GM21786 (cell line): ENCODE measurements at regions not wholly inside any gene's neighbourhood (a gene's known extent, or its start where the extent isn't known, plus 50 kb on each side); places are given as distances from the start of the nearest gene placed in this dataset.
A peak's percentile ranks its signal among the peaks of the same experiment; 100 is the strongest.
"Not testable (repeated sequence)": the region's sequence is repeated elsewhere in the genome, so short reads cannot be mapped to it uniquely, and the experiment has no call there.

Experiments used
- ATAC-seq: cut with Tn5 transposase; IDR thresholded peaks from one replicate; pipeline ENCODE4 v1.9.1; 2021; ENCODE audit not compliant: unreplicated experiment

DNA sequence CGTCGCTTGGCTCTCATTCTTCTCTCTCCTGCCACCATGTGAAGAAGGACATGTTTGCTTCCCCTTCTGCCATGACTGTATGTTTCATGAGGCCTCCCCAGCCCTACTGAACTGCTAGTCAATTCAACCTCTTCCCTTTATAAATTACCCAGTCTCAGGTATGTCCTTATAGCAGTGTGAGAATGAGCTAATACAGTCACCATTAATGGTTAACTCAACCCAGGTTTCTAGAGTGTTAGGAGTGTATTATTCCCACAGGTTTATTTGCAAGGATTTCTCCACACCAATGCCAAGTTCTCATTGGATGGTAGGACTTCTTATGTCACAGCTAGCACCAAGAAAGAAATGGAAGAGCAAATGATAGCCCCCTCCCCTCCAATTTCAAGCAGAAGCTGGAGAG, 71.9 kb downstream of the DYNAP start:
- ATAC-seq = no peak

DNA sequence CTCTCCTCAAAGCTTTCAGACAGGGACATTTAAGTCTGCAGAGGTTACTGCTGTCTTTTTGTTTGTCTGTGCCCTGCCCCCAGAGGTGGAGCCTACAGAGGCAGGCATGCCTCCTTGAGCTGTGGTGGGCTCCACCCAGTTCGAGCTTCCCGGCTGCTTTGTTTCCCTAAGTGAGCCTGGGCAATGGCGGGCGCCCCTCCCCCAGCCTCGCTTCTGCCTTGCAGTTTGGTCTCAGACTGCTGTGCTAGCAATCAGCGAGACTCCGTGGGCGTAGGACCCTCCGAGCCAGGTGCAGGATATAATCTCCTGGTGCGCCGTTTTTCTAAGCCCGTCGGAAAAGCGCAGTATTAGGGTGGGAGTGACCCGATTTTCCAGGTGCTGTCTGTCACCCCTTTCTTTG, 78.7 kb downstream of the DYNAP start:
- not testable (repeated sequence) for ATAC-seq

DNA sequence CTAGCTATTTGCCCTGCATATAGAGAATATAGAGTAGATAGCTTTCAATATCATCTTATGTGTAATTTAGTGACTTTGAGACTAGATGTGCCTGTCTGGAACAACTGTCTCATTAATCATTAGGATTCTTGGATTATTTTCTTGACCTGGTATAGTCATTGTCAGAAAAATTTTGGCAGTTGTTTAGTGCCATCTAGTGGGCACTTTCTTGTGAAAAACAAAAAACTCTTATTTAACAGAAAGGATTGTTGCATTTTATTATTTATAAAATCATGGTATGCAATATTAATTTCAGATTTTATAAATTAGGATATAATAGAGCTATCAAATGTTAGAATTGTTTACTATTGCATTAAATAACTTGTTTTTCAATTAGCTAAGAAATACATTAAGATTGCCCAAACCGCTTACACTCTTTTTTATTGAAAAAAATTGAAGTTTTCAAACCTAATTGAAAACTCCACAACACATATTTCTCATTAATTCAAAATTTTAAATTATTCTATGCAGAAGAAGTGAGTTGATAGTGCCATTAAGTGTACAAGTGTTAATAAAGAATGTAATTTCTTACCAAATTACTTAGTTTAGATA, 80.3 kb downstream of the DYNAP start:
- ATAC-seq = no peak

DNA sequence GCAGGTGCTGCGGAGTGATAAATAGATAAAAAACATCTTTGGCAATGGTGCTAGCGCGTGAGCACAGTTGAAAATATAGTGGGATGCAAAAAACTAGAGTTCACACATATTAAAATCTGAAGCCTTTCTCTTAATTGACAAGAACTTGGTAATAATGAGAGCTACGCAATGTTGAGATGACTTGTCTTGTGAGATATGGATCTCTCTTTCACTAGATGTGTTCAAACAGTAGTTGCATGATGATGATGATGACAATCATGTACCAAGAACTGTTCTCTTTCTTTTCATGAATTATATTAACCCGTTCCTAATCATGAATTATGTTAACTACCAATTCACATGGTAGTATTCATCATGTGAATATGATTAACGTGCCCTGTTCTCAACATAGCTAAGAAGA, 81.1 kb downstream of the DYNAP start:
- no peak for ATAC-seq

DNA sequence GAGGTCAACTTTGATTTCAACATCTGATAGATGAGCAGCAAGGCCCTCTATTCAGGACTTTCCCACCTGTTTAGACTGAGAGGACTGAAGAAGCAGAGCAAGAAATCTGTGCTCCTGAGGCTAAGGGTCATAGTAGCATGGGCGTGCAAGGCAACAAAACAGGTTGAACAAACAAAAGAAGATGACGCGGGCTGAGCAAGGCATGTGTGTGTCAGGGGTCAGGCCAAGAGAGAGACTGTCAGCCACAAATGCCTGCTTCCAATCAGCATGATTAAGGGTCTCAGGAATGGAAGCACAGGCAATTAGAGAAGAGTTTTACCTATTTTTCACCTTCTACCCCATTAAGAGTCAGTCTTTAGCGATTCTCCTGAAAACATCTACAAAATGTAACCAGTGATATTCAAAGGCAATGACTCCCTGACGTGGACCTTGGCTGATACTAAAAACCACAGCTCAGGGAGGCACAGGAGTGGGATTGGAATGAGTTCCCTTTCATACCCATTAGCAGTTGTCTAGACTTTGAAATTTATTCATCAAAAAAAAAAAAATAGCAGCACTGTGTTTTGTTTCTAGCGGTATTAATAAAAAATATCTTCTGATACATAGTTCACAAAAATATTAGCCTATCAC, 81.9 kb downstream of the DYNAP start:
- ATAC-seq = no peak

DNA sequence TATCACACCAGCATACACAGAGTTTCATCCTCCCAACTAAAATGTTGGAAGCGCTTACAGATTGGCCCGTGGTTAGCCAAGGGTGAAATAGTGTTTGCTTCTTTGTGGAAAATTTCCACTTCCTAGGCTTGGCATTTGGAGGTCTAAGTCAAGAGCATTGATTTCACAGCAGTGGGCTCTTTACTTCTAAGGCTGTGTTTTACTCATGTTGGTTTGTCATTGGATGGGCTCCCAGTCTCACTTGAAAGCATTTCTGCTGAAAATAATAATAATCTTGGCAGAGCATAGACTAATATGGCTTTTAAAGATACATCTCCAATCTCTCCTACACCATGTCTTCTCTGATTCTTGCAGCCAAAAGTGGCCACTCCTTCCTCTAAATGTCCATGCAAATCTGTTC, 82.9 kb downstream of the DYNAP start:
- ATAC-seq = no peak

DNA sequence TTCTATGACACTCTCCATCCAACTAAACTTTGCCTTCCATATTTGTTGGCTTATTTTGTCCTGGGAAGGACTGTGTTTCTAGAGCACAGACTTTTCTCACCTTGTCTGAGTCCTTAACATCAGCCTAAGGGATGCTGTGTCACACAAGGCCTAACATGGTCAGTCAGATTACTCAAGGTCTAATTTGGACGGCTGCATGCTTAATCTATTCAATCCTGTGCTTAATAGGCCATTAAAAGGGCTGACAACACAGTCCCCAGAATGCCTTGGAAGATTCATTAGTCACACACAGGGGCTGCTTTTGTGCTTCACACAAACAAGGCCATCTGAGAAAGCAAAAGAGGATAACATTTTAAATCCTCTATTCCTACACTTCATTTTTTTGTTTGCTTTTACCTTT, 84.0 kb downstream of the DYNAP start:
- no peak for ATAC-seq

DNA sequence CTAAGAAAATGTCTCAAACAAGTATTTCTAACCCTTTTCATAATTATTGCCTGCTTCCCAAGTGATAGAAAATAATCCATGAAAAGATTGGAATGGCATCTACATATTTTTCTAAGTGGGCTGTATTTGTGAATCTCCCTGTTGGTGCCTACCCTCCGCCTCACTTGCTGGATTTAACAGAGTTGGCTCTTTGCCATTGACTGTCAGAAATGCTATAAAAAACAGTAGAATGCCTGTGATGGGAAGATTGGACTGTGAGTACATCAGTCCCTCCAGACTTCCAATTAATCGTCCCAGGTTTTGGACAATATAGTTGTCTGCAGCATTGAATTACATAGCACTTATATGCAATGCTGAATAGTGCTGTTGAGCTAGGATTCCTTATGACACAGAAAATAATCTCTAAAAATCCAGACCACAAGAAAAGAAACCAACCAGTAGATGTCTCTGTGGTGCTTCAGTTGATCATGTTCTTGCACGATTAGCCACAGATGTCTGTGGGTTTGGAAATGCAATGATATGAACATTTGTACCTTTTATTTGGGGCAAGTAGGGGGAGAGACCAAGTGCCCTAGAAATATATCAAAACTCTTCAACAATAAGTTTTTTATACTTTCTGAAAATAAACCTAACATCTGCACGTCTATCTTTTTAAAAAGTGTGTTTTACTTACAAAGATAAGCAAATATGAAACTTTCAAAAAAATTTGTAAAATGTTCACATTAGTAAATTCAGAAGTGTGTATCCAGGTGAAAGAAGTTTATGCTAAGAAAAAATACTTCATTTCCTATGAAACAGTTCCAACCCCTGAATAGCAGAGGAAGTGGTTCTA, 88.5 kb downstream of the DYNAP start:
- ATAC-seq = peak; percentile 74

DNA sequence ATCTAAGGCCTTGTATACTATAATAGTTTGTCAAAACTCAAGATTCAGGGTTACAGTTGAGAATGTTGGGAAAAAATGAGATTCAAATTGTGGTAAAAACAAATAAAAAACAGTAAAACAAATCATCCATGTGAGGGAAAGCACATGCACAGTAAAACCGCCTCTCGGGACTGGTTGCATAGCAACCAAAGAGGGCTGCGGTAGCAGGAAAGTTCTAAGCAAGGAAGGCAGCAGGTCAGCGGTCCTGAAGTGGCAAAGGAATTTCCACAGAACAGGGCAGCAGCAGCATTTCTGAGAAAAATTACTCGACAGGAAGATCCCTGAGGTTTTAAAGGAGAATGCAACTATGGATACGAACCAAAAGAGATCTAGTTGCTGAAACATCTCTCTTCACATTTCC, 93.7 kb downstream of the DYNAP start:
- no peak for ATAC-seq

DNA sequence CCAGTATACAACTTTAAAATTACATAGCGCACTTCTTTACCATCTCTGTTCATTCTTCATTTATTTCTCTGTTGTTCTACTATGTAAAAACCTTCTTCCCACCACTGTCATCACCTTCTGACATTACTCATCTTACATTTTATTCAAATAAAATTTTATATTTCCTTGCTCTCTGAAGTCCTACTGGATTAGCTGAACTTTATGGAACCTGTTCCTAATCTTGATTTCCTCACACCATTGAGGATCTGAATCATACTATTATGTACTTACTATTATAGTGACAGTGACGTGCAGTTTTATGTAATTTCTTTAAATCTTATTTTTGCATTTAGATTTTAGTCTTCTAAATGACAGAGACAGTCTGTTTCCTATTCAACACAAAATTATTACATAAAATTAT, 98.3 kb downstream of the DYNAP start:
- ATAC-seq = no peak

DNA sequence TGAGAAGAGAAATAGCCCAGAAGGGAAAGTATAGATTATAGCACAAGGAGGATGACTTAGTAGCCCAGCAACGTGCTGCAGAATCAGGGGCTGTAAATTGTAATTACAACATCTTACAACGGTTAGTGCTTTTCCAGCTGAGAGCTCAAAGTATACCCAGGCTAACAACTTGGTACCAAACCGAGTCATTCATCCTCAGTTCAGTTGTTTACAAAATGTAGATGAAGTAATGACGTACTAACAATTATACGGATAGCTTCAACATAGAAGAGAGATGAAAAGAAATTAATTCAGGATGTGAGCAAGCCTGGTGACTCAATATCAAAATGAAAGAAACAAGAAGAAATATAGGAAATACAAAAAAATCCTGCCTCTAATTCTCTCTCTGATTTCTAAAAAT, 99.2 kb downstream of the DYNAP start:
- no peak for ATAC-seq

DNA sequence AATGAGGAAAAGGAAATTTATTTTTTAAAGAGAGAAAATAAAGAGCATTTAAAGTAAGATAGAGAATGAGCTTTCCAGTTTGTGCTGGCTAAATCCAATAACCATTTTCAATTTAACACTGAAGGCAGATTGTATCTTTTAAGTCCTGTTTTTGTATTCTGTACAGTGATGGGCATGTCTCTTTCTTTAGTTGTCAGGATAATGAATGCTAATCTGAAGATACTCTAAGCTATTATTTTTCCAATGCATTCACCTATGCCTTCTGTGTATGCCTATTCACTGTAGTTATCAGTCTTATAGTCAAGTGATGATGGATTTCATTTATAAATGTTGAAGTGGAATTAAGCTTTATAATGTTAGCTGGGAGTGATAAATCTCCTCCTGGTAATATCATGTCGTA, 101.4 kb downstream of the DYNAP start:
- ATAC-seq = no peak

DNA sequence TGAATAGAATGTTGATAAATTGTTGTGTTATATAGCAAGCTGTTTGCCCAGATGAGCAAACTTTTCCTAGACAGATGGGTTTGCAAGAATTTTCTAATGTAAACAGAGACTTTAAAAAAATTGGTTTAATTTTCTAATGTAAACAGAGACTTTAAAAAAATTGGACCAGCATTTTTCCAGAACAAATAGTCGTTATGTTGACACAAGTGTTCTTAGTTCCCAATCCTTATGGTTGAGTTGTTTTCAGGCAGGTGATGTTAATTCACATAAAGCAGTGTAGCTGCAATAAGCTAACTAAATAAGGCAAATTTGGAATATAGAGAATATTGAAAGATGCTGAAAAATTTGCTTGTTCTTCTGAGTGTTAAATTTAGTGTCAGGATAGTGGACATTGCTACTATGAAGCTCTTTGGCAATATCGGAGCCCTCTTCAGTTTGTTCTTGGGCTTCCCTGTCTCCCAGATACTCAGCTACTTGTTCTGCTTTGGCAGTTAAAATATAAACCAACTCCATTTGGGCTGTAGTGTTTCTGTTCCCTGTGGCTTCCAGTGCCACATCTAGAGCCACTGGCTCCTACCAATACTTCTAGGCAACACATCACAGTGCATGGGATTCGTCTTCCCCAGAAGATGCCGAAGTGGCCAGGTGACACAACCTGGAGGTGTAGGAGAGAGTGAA, 105.7 kb downstream of the DYNAP start:
- no peak for ATAC-seq

DNA sequence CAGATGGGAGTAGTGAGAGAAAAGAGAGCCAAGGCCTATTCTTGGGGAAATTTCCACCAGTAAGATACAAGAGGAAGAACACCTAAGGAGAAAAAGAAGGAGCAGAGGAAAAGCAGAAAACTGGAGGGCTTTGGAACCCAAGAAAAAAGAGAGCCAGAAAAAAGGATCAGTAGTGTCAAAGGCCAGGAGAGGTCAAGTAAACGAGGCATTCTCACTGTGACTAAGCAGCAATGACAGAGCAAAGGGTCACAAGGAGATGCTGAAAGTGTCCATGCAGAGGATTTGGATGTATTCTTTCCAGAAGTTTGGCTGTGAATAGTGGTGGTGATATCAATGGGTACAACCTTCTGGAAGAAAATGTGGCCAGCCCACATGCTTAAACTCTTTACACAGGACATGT, 109.5 kb downstream of the DYNAP start:
- no peak for ATAC-seq

DNA sequence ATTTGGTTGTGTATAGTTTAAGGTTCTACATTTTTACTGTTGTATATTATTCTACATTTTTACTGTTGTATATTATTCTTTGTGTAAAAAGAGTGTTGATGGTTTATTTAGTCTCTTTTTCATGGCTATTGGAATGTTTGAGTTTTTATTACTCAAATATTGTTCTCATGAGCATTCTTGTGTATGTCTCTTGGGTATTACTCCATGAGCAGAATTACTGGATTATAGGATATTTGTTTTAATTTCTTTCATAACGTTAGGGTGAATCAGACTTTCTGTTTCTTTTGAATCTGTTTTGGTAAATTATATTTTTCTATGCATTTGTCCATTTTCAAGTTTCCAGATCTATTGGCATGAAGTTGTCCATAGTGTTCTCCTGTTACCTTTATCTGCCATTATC, 111.6 kb downstream of the DYNAP start:
- ATAC-seq = no peak

DNA sequence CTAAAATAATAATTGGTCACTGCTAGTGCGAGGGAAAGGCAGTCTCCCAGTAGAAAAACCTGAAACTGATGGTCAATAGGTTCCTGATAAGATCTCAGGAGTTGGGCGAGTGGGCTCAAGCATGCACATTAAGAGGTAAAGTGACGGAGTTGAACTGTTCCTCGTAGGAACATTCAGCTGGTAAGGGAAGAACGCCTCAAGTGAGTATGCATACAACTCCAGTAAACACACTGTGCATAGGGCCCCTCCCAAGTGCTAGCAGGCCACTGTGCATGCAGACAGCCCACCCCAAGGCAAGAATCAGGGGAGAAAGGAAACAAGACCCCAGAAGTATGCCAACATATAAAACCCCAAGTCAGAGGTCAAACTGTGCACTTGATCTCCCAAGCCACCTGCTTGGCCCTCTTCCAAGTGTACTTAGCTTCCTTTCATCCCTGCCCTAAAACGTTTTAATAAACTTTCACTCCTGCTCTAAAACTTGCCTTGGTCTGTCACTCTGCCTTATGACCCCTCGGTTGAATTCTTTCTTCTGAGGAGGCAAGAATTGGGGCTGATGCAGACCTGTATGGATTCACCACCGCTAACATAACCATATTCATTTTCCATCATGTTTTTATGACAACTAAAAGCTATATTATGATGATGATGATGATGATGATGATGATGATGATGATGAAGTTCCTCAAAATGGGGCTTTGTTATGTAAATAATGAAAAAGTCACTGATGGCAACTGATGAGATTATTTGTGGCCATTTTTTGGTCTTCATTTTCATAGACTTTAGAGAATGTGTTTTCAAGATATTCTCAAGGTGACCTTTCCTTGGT, 118.0 kb upstream of the RAB27B start:
- no peak for ATAC-seq

DNA sequence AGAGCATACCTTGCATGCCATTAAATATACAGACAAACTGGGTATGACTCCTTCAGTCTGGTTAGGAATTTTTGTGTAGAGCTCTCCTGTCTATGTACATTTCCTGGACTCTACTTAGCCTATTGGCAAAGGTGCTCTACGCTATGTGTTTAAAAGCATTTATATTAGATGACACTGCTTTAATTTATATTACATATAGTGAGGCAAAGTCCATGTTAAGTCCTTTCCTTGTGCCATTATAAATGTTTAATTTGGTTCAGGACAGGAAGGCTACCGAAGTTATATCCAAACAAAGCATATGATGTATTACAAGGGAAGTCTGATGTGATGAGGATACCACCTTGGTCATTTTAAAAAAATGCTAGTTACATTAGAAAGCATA, 117.4 kb upstream of the RAB27B start:
- no peak for ATAC-seq

DNA sequence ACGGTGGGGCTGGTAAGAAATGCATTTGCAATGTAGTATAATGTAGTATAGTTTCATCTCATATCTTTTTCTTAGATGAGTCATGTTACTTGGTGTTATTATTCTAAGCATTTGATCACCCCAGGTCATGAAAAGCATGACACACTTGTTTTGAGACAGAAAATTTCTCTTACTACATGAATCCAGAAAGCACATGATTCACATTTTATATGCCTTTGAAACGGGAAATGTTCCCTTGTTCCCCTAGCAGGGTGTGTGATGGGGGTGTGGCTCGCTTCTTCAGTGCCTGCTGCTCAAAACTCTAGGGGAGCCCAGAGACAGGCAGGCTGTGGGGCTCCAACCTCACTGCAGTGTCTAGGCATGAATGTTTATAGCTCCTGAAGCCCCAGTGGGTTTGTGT, 116.0 kb upstream of the RAB27B start:
- no peak for ATAC-seq

DNA sequence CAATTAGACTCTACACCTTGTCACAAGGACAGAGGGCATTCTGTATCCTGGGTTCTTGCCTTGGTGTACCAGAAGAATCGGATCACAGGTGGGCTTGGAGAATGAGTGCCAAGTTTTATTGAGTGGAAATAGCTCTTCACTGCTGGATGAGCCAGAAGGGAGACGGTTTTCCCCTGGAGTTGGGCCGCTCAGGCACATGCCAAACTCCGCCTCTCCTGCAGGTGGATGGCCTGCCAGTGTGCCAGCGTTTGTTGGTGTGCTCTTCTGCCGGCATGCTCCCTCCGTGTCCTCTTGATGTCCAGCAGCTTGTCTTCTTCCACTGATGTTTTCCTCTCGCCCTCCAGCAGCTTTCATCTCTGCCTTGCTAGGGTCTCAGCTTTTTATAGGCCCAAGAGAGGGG, 115.5 kb upstream of the RAB27B start:
- no peak for ATAC-seq

DNA sequence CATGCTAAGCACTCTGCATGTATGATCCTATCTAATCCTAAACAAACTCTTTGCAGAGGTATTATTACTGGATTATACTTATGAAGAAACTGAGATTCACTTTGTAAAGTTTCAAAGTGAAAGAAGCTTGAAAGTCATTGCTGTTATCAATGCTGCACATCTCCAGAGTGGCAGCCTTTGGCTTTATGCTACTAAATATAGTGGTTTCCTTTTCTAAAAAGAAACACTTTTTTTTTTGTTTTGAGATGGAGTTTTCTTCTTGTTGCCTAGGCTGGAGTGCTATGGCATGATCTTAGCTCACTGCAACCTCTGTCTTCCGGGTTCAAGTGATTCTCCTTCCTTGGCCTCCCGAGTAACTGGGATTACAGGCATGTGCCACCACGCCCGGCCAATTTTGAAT, 114.9 kb upstream of the RAB27B start:
- no peak for ATAC-seq

DNA sequence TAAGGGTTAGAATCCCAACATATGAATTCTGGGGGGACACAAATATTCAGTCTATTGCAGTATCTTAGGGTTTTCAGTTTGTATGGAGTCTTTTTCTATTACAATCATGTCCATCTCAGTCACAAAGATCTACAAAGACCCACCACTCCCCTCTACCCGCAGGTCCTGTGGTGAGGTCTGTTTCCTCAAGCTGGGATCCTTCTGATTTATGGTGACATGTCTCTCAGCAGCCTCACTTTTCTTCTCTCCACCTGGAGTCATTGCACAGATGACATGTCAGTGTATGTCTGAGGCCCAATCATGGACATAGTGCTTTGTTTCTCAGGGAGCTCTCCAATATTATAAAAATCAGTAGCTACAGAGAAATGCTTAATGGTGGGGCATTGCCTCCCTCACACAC, 113.4 kb upstream of the RAB27B start:
- no peak for ATAC-seq
